Kidney epithelial cell (primary cell): ENCODE measurements at regions not wholly inside any gene's neighbourhood (a gene's known extent, or its start where the extent isn't known, plus 50 kb on each side); places are given as distances from the start of the nearest gene placed in this dataset.

Experiments
- DNase-seq: peaks from one replicate; pipeline ENCODE4 v3.0.0-alpha.2; 2010; ENCODE audit warnings: low read depth
- H3K27me3 ChIP-seq: 2 replicates; pipeline ENCODE4 v1.6.0; 2011; ENCODE audit warnings: low read length; ENCODE audit not compliant: control insufficient read depth, insufficient read depth
- H3K36me3 ChIP-seq: 2 replicates; pipeline ENCODE4 v1.5.1; 2011; ENCODE audit warnings: low read length; ENCODE audit not compliant: control insufficient read depth, insufficient read depth
- H3K4me3 ChIP-seq: 2 replicates; pipeline ENCODE4 v1.5.1; 2011; ENCODE audit warnings: low read depth, mild to moderate bottlenecking, control low read depth, low read length
- TF ChIP-seq, protein P1 (sequence below): IDR thresholded peaks from 2 replicates; pipeline ENCODE4 v1.5.1; 2011; ENCODE audit warnings: mild to moderate bottlenecking, moderate library complexity, low read length, control low read depth, inconsistent platforms; ENCODE audit not compliant: insufficient read depth, poor library complexity, severe bottlenecking

DNA sequence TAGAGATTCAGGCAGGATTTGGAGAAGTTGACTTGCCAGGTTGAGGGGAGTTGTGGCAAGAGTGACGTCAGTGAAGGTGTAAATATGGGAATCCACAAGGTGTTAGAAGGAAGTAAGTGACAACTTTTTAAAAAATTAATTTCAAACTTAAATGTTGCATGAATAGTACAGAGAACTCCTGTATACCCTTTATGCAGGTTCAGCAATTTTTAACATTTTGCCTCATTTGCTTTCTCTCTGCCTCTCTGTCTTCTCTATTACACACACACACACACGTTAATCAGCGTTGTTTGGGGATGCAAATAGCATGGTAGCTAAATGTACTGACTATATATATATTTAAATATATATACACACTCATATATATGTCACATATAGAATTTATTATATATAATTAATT is 273.7 kb downstream of the SMARCA1 start:
- TF ChIP-seq, protein P1, sequence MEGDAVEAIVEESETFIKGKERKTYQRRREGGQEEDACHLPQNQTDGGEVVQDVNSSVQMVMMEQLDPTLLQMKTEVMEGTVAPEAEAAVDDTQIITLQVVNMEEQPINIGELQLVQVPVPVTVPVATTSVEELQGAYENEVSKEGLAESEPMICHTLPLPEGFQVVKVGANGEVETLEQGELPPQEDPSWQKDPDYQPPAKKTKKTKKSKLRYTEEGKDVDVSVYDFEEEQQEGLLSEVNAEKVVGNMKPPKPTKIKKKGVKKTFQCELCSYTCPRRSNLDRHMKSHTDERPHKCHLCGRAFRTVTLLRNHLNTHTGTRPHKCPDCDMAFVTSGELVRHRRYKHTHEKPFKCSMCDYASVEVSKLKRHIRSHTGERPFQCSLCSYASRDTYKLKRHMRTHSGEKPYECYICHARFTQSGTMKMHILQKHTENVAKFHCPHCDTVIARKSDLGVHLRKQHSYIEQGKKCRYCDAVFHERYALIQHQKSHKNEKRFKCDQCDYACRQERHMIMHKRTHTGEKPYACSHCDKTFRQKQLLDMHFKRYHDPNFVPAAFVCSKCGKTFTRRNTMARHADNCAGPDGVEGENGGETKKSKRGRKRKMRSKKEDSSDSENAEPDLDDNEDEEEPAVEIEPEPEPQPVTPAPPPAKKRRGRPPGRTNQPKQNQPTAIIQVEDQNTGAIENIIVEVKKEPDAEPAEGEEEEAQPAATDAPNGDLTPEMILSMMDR, result no peak
- no peaks in the 10 kb centered on the region for H3K27me3 ChIP-seq
- no peak for DNase-seq
- no peak overlapping the region for H3K4me3 ChIP-seq
- no peaks in the 10 kb centered on the region for H3K36me3 ChIP-seq

DNA sequence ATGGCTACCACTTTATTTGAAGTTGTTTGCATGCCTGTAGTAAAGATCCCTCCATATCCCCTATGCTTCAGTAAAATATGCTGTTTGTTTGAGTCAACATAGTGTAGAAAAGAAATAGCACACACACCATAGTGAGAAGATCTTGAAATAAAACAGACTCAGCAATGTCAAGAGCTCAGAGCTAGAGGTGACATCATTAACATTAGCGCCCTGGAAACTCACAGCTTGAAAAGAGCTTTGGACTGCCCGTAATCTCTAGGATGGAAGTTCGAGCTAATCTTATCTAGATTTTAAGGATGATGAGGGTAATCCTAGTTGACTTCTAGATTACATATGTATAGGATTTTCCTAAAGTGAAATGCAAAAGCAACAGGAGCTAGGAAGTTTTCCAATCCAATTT is 275.6 kb downstream of the SMARCA1 start:
- Histone ChIP-seq H3K27me3 (no peaks in the 10 kb centered on the region), H3K36me3 (no peaks in the 10 kb centered on the region), H3K4me3 (no peak overlapping the region)
- DNase-seq, result no peak
- TF ChIP-seq, protein P1, result no peak

DNA sequence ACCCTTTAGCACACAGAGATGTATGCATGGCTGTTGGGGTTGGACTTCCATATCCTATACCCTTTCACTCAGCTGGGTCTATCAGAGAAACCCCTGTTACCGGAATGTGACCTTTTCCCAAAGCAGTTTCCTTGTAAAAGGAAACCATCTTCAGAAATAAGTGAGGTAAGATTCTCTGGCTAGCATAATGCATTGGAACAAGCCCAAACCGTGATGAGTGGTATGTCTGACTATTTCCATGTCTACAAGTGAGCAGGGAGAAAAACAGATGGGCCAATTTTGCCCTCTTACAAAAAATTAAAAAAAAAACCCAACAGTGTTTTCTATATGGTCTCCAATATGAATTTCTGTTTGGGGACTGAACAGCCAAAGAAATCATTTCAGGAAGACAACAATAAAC is 283.9 kb downstream of the SMARCA1 start:
- peak; percentile 7 for DNase-seq
- TF ChIP-seq, protein P1, result no peak
- no peaks in the 10 kb centered on the region for H3K27me3 ChIP-seq
- no peak overlapping the region for H3K4me3 ChIP-seq
- H3K36me3 ChIP-seq, result no peaks in the 10 kb centered on the region

DNA sequence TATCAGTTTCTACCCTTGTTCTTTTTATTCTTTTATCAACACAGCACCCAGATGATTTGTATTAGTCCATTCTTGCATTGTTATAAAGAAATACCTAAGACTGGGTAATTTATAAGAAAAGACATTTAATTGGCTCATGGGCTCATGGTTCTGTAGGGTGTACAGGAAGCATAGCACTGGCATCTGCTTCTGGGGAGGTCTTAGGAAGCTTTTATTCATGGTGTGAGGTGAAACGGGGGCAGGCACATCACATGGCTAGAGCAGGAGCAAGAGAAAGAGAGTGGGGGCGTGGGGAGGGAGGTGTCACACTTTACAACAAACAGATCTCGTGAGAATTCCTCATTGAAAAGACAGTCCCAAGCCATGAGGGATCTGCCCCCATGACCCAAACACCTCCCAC is 285.3 kb downstream of the SMARCA1 start:
- H3K36me3 ChIP-seq, result no peaks in the 10 kb centered on the region
- TF ChIP-seq, protein P1, result no peak
- H3K4me3 ChIP-seq, result no peak overlapping the region
- H3K27me3 ChIP-seq, result no peaks in the 10 kb centered on the region
- no peak for DNase-seq

DNA sequence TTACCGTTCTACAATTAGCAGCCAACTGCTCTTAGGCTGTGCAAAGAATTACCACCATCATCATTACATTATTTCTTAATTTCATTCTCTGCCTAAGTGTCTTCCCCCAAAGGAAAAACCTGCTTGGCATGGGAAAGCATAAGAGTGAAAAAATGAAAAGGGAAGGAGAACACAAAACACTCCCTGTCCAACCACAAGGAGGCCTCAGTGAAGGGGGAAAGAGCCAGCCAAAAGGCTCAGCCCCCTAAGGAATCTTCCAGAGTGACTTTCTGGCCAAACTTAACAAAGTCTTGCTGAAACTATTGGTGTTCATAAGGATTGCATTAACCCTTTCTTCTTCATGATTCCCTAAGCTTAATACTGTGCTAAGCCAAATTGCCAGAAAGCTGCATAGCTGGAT is 287.4 kb downstream of the SMARCA1 start:
- Histone ChIP-seq H3K4me3 (no peak overlapping the region), H3K27me3 (no peaks in the 10 kb centered on the region), H3K36me3 (no peaks in the 10 kb centered on the region)
- no peak for DNase-seq
- TF ChIP-seq, protein P1, result peak; percentile 21

DNA sequence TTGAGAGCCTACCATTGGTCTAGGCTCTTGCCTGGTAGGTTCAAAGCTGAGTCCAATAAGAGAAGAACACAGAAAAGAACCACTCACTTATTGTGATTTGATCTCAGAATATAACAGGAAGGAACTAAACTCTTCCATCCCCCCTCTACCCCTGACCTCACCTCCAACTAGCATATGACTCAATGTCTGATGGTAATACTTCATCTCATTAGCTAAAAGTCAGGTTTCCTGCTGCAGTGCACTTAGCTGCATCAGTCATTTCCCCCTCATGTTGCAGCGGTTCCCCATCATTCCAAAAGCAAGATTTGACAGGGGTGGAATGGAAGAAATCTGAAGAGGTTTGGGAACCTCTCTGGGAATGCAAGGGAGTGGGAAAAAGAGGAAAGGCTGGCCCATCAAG is 289.5 kb downstream of the SMARCA1 start:
- Histone ChIP-seq H3K4me3 (no peak overlapping the region), H3K27me3 (no peaks in the 10 kb centered on the region), H3K36me3 (no peaks in the 10 kb centered on the region)
- TF ChIP-seq, protein P1, result no peak
- peak; percentile 5 for DNase-seq
